T47D (cell line): ENCODE measurements at regions not wholly inside any gene's neighbourhood (a gene's known extent, or its start where the extent isn't known, plus 50 kb on each side); places are given as distances from the start of the nearest gene placed in this dataset.
A peak's percentile ranks its signal among the peaks of the same experiment; 100 is the strongest.
"Not testable (repeated sequence)": the region's sequence is repeated elsewhere in the genome, so short reads cannot be mapped to it uniquely, and the experiment has no call there.

ENCODE experiments used
- DNase-seq, 2 experiments: peaks; one replicate each; pipeline versions ENCODE4 v3.0.0 to v3.0.0-alpha.2; 2011 to 2012; ENCODE audit warnings: low read depth in 1 of 2, low spot score in 1 of 2
- JUND ChIP-seq: IDR thresholded peaks from 2 replicates; pipeline ENCODE4 v1.6.1; 2012; ENCODE audit warnings: low read depth
- in situ Hi-C: cut with HindIII; loops from 2 replicates; pipeline ENCODE4 v1.10.0; 2016; ENCODE audit warnings: low sequenced_read_pairs, low pct_unique_long_range_greater_than_20kb

GRCh38 chr19:22545751-22546150 is 88.4 kb upstream of the ZNF492 start:
- no peak for TF ChIP-seq JUND
- in situ Hi-C loops, result no loop called here
- DNase-seq, result peak; percentile 66 to 84

GRCh38 chr19:22533761-22534160 is 100.4 kb upstream of the ZNF492 start:
- in situ Hi-C loops, result no loop called here
- no peak for TF ChIP-seq JUND
- DNase-seq, result no peak

GRCh38 chr19:22532388-22533300 is 101.5 kb upstream of the ZNF492 start:
- no peak for DNase-seq
- in situ Hi-C loops, result no loop called here
- no peak for TF ChIP-seq JUND

- in situ Hi-C loops, result no loop called here
- DNase-seq, result peak in 1 of 2 experiments; percentile 72
- TF ChIP-seq JUND, result no peak
These were observed 104.1 kb upstream of the ZNF492 start for GRCh38 chr19:22530042-22530441.

- TF ChIP-seq JUND, result no peak
- no peak for DNase-seq
- in situ Hi-C loops, result no loop called here
These were observed 105.2 kb upstream of the ZNF492 start for GRCh38 chr19:22528956-22529355.

- no peak for TF ChIP-seq JUND
- in situ Hi-C loops, result no loop called here
- DNase-seq, result no peak
These were observed 105.4 kb upstream of the ZNF98 start for GRCh38 chr19:22527554-22527953.

GRCh38 chr19:22526661-22527272 is 104.6 kb upstream of the ZNF98 start:
- no peak for DNase-seq
- TF ChIP-seq JUND, result no peak
- in situ Hi-C loops, result no loop called here

GRCh38 chr19:22523940-22524339 is 101.8 kb upstream of the ZNF98 start:
- no peak for DNase-seq
- no peak for TF ChIP-seq JUND
- in situ Hi-C loops, result no loop called here

- in situ Hi-C loops, result not testable (repeated sequence)
These were observed 97.4 kb upstream of the ZNF98 start for GRCh38 chr19:22519562-22519961.

GRCh38 chr19:22519152-22519551 is 97.0 kb upstream of the ZNF98 start:
- in situ Hi-C loops, result no loop called here
- TF ChIP-seq JUND, result no peak
- no peak for DNase-seq

More at GRCh38 chr19:22519562-22519961, 97.4 kb upstream of the ZNF98 start:
- DNase-seq, result not testable (repeated sequence)

- in situ Hi-C loops, result no loop called here
- TF ChIP-seq JUND, result no peak
- DNase-seq, result no peak
These were observed 95.6 kb upstream of the ZNF98 start for GRCh38 chr19:22517496-22518411.

GRCh38 chr19:22515435-22515834 is 93.3 kb upstream of the ZNF98 start:
- no peak for DNase-seq
- no peak for TF ChIP-seq JUND
- in situ Hi-C loops, result no loop called here

GRCh38 chr19:22503524-22503923 is 81.4 kb upstream of the ZNF98 start:
- in situ Hi-C loops, result no loop called here
- DNase-seq, result no peak
- no peak for TF ChIP-seq JUND
